ENCODE measurements at regions not wholly inside any gene's neighbourhood (a gene's known extent, or its start where the extent isn't known, plus 50 kb on each side); places are given as distances from the start of the nearest gene placed in this dataset.
"Not testable (repeated sequence)": the region's sequence is repeated elsewhere in the genome, so short reads cannot be mapped to it uniquely, and the experiment has no call there.

DNA sequence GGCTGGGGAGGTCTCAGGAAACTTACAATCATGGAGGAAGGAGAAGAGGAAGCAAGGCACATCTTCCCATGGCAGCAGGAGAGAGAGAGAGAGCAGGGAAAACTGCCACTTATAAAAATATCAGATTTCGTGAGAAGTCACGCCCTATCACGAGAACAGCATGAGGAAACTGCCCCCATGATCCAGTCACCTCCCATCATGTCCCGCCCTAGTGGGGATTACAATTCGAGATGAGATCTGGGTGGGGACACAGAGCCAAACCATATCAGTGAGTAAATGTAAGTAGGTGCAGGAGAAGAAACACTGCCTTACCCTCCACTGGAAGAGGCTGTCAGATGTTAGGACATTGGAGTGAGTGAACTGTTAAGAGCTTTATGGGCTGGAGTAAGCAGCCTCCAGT is 270.4 kb downstream of the TFAP2C start:
- Mint-ChIP-seq H3K9me3 (no peaks in the 10 kb centered on the region), H3K4me3 (no peak overlapping the region), H3K27ac (no peak overlapping the region), H3K27me3 (ENCODE audit: insufficient read depth) (no peaks in the 10 kb centered on the region), H3K4me1 (ENCODE audit: low read depth) (no peaks in the 10 kb centered on the region), H3K36me3 (ENCODE audit: low read depth) (peaks cover 1% of the 10 kb centered on the region)
- intact Hi-C loops (cut with micrococcal nuclease), result no loop called here
- DNase-seq (ENCODE audit: low spot score), result no peak

DNA sequence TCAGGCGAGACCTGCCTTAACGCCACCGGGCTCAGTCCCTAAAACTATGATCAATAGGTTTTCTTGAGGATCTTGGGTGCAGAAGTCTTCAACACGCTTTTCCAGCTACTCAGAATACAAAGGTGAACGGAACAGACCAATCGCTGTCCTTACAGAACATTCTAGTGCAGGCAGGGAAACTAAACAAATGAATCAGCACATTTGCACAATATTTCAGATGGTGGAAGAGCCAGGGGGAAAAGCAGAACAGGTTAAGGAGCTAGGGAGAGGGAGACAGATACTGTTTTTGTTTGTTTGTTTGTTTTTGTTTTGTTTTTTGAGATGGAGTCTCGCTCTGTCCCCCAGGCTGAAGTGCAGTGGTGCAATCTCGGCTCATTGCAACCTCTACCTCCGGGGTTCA is 271.1 kb downstream of the TFAP2C start:
- Mint-ChIP-seq H3K4me3 (no peak overlapping the region), H3K36me3 (ENCODE audit: low read depth) (no peaks in the 10 kb centered on the region), H3K27ac (no peak overlapping the region), H3K27me3 (ENCODE audit: insufficient read depth) (no peaks in the 10 kb centered on the region), H3K4me1 (ENCODE audit: low read depth) (no peaks in the 10 kb centered on the region), H3K9me3 (no peaks in the 10 kb centered on the region)
- no peak for DNase-seq (ENCODE audit: low spot score)
- intact Hi-C loops (cut with micrococcal nuclease), result no loop called here

DNA sequence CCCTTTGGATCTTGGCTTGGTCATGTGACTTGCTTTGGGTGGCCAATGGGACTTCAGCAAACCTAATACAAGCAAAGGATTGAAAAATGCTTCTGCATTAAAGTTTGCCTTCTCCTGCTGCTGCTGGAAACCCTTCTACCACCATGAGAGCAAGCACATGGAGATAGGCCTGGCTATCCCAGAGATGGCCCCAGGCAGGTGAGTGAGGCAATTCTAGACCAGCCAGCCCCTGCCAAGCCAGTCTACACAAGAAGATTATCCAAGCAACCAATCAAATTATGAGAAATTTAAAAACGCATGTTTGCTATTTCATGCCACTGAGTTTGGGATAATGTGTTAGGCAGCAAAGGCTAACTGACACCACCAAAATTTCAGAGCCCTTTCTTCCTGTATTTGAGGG is 274.3 kb downstream of the TFAP2C start:
- Mint-ChIP-seq H3K9me3 (no peaks in the 10 kb centered on the region), H3K36me3 (ENCODE audit: low read depth) (no peaks in the 10 kb centered on the region), H3K27me3 (ENCODE audit: insufficient read depth) (no peaks in the 10 kb centered on the region), H3K4me3 (no peak overlapping the region), H3K27ac (no peak overlapping the region), H3K4me1 (ENCODE audit: low read depth) (no peaks in the 10 kb centered on the region)
- no peak for DNase-seq (ENCODE audit: low spot score)
- intact Hi-C loops (cut with micrococcal nuclease), result no loop called here

DNA sequence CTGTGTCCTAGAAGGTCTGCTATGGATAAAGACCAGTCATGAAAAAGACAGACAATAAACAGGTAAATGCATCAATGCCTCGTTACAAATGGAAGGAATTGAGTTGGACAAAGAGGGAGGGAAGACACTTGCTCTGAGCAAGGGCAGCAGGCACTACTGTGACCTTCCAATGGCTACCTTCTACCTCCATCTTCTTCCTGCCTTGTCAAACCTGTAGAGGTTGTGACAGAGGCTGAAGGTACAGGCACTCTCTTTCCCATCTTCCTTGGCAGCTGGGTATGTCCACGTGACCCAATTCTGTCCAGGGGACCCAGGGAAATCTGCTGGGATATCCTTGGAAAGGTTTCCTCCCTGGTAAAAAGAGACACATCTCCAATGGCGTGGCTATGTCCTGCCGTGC is 274.8 kb downstream of the TFAP2C start:
- no peak overlapping the region for H3K4me3 Mint-ChIP-seq
- no peak overlapping the region for H3K27ac Mint-ChIP-seq
- no peaks in the 10 kb centered on the region for H3K36me3 Mint-ChIP-seq (ENCODE audit: low read depth)
- intact Hi-C loops (cut with micrococcal nuclease), result no loop called here
- no peaks in the 10 kb centered on the region for H3K27me3 Mint-ChIP-seq (ENCODE audit: insufficient read depth)
- H3K4me1 Mint-ChIP-seq (ENCODE audit: low read depth), result no peaks in the 10 kb centered on the region
- no peak for DNase-seq (ENCODE audit: low spot score)
- no peaks in the 10 kb centered on the region for H3K9me3 Mint-ChIP-seq

DNA sequence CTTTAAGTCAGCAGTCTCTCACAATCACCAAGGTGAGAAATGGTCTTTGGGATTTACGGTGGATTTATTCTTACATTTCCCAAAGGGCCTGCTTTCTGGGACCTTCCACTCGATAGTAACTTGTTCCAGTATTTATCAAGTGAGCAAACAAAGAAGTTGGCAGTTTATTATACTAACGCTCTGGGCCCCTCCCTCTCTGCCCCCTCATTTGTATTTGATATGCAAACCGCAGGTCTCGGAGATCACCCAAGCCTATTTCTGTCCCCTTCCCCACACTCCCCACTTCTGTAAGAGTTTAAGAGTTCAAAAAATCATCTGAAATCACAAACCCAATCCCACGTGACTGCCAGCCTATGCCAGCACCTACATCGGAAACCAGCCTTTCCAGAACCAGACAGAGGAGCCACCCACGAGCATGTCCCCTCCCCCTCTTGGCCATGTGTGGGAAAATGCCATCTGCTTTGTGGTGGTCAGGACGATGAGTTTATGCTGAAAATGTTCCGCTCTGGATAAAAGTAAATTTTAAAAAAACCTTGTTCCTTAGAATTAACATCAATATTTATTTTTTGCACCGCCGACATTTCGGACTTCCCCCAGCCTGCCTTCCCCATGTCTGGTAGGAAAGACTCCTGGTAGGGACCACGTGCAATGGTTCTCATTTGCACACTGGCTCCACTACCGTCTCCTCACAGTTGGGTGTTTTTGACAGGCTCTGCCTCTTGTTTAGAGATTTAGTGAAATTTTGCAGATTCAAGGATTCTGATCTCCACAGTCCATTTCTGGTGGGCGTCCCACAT is 281.0 kb downstream of the TFAP2C start:
- no peaks in the 10 kb centered on the region for H3K36me3 Mint-ChIP-seq (ENCODE audit: low read depth)
- intact Hi-C loops (cut with micrococcal nuclease), result no loop called here
- H3K4me3 Mint-ChIP-seq, result no peak overlapping the region
- H3K9me3 Mint-ChIP-seq, result no peaks in the 10 kb centered on the region
- DNase-seq (ENCODE audit: low spot score), result no peak
- no peak overlapping the region for H3K27ac Mint-ChIP-seq
- H3K27me3 Mint-ChIP-seq (ENCODE audit: insufficient read depth), result peaks cover 2% of the 10 kb centered on the region
- H3K4me1 Mint-ChIP-seq (ENCODE audit: low read depth), result no peaks in the 10 kb centered on the region

DNA sequence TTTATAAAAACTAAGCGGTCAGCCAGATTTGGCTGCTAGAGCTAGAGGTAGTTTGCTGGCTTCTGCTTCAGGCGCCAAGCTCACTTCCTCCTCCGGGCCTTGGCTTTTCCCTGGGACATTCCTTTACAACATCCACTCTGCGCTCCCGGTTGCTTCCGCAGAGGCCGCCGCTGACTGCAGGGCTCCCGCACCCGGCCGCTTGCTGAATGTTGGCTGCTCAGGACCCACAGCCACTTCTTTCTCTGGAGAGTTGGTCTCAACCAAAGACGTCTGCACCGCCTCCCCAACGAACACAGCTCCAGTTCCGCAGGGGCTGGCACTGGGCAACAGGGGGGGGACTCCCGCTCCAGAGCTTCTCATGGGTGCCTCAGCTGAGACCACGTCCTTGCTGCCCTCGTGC is 282.8 kb downstream of the TFAP2C start:
- H3K27me3 Mint-ChIP-seq (ENCODE audit: insufficient read depth), result peaks cover 2% of the 10 kb centered on the region
- no peaks in the 10 kb centered on the region for H3K9me3 Mint-ChIP-seq
- H3K4me1 Mint-ChIP-seq (ENCODE audit: low read depth), result no peaks in the 10 kb centered on the region
- no peak overlapping the region for H3K27ac Mint-ChIP-seq
- intact Hi-C loops (cut with micrococcal nuclease), result no loop called here
- H3K4me3 Mint-ChIP-seq, result no peak overlapping the region
- no peaks in the 10 kb centered on the region for H3K36me3 Mint-ChIP-seq (ENCODE audit: low read depth)
- DNase-seq (ENCODE audit: low spot score), result no peak

DNA sequence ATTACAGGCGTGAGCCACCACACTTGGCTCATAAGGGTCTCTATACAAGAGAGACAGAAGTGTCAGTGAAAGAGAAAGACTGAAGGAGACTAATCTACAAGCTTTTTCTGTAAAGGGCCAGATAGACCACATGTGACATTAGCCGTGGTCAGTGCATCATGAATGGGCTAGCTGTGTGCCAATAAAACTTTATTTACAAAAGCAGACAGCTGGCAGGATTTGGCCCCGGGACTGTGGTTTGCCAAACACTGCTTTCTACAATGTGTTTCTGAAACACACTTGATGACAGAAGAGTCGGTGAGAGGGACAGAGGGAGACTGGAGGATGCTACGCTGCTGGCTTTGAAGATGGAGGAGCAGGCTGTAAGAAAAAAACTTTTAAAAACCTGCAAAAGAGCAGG is 285.4 kb downstream of the TFAP2C start:
- Mint-ChIP-seq H3K27ac (no peak overlapping the region), H3K27me3 (ENCODE audit: insufficient read depth) (peaks cover 6% of the 10 kb centered on the region), H3K4me1 (ENCODE audit: low read depth) (no peaks in the 10 kb centered on the region), H3K9me3 (no peaks in the 10 kb centered on the region), H3K36me3 (ENCODE audit: low read depth) (no peaks in the 10 kb centered on the region), H3K4me3 (no peak overlapping the region)
- DNase-seq (ENCODE audit: low spot score), result no peak
- intact Hi-C loops (cut with micrococcal nuclease), result no loop called here

DNA sequence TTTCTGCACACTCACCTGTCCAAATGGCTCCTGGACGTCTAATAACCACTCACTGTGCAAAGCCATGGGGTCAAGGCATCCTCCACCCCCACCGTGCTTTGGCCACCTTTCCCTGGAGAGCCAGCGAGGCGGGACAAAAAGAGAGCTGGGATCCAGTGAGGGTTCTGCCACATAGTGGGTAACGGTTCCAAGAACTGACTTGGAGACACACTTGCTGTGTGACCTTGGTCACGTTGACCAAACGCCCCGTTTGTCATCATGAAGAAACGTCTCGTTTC is 287.2 kb downstream of the TFAP2C start:
- Mint-ChIP-seq H3K36me3 (ENCODE audit: low read depth) (no peaks in the 10 kb centered on the region), H3K9me3 (no peaks in the 10 kb centered on the region), H3K4me1 (ENCODE audit: low read depth) (no peaks in the 10 kb centered on the region), H3K27me3 (ENCODE audit: insufficient read depth) (peaks cover 9% of the 10 kb centered on the region), H3K4me3 (no peak overlapping the region), H3K27ac (no peak overlapping the region)
- no peak for DNase-seq (ENCODE audit: low spot score)
- intact Hi-C loops (cut with micrococcal nuclease), result no loop called here

DNA sequence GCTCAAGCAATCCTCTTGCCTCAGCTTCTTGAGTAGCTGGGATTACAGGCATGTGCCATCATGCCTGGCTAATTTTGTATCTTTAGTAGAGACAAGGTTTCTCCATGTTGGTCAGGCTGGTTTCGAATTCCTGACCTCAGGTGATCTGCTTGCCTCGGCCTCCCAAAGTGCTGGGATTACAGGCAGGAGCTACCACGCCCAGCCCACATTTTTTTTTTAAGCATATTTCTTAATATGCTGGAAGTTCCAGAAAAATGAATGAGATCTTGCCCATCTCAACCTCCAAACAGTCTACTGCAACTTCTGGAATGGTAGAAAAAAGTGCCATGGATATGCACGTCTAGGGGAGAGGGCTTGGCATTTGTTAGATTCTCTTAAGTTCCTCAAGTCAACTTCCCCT is 290.9 kb downstream of the TFAP2C start:
- not testable (repeated sequence) for H3K4me1 Mint-ChIP-seq (ENCODE audit: low read depth)

DNA sequence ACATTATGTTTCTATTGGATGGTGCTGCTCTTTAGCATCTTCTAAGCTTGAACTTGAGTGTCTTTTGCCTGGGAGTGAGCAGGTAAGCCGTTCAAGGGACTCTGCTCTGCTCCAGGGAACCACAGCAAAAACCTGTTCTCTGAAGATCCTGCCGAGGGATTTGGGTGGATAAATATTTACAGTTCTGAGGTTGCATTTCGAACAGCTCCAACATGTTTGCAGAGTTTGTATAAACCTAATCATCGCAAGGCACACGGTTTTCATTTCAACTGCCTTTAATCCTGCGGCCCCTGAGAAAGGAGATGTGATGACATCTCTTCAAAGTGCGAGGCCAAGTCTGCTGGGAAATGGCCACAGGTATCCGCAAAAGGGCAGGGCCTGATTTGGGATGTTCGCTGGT is 293.4 kb downstream of the TFAP2C start:
- Mint-ChIP-seq H3K9me3 (no peaks in the 10 kb centered on the region), H3K4me1 (ENCODE audit: low read depth) (no peaks in the 10 kb centered on the region), H3K27me3 (ENCODE audit: insufficient read depth) (peaks cover 52% of the 10 kb centered on the region), H3K4me3 (no peak overlapping the region), H3K27ac (no peak overlapping the region), H3K36me3 (ENCODE audit: low read depth) (peaks cover 1% of the 10 kb centered on the region)
- intact Hi-C loops (cut with micrococcal nuclease), result no loop called here
- no peak for DNase-seq (ENCODE audit: low spot score)

More for the DNA sequence above, 290.9 kb downstream of the TFAP2C start:
- DNase-seq (ENCODE audit: low spot score); H3K27ac Mint-ChIP-seq; H3K4me3 Mint-ChIP-seq; intact Hi-C loops (cut with micrococcal nuclease); H3K36me3 Mint-ChIP-seq (ENCODE audit: low read depth); H3K9me3 Mint-ChIP-seq: not testable (repeated sequence)
- H3K27me3 Mint-ChIP-seq (ENCODE audit: insufficient read depth), result peaks cover 32% of the 10 kb centered on the region

DNA sequence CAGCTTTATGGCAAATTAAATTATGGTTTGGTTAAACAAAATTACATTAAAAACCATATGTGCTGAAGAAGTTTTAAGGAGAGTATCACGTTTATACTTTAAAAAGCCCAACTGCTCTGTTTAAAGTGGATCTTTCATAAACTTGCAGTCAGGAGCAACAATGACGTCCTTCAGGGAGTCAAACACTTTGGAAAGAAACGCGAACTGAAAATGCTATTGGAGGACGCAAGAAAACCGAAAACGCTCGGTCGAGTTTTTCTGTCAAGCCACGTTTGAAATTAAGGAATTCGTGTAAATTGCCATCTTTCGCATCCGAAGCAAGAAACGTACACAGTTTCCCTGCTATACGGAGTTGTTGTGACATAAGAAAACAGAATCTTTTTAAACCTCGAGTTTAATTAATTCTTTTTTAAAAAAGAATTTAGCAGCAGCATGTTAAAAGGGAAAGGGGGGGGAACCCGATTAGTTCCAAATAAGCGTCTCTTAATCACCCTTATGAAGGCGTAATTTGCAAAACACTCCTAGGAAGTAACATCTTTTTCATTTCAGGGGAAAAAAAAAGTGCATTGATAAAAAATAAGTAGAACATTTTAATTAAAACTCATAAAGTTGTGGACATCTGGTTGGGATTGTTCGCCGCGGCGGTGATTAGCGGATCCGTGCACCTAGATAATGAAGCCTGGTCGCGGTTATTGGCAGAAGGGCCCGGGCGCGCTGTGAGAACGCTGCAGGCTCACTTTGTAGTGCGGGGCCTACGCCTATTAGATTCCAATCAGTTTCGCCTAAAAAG is 295.4 kb downstream of the TFAP2C start:
- Mint-ChIP-seq H3K36me3 (ENCODE audit: low read depth) (peaks cover 2% of the 10 kb centered on the region), H3K4me1 (ENCODE audit: low read depth) (no peaks in the 10 kb centered on the region), H3K27me3 (ENCODE audit: insufficient read depth) (peaks cover 65% of the 10 kb centered on the region), H3K4me3 (no peak overlapping the region), H3K27ac (no peak overlapping the region), H3K9me3 (no peaks in the 10 kb centered on the region)
- DNase-seq (ENCODE audit: low spot score), result no peak
- intact Hi-C loops (cut with micrococcal nuclease), result loop anchor here (2.0 kb wide), 1 partner anchor 290 kb away; no protein-coding TSS in a partner anchor

DNA sequence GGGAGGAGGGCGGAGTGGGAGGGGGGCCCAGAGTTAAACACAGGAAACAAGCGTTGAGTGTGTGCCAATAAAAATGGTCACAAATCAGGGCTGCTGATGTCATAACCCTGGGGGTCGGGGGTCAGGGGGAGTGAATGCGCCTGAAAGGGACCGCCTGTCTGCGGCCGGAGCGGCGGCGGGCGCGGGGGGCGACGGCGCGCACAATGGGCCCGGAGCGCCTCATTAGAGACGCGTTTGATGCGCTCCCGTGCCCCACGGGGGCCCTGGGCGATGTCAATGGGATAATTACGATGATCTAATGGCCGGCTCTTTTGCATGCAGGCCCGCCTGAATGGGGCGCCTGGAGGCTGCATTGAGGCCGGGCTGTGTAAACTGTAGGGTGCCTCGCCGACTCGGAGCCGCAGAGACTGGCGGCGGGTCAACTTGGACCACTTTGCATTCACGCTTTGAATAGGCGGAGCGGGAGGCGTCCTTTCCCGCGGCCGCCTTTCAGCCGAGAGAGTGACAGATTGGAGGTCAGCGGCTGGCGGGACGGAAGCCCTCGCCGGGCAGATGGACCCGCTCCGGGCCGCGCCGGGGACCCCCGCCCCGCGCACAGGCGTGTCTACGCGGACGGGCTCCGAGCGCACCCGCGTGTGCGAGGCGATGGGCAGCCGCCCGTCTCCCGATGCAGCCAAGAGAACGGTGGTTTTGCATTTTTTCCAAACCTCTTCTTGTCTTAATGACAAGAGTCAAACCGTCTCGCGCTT is 296.1 kb downstream of the TFAP2C start:
- H3K4me3 Mint-ChIP-seq, result no peak overlapping the region
- H3K36me3 Mint-ChIP-seq (ENCODE audit: low read depth), result peaks cover 2% of the 10 kb centered on the region
- peaks cover 71% of the 10 kb centered on the region for H3K27me3 Mint-ChIP-seq (ENCODE audit: insufficient read depth)
- no peak for DNase-seq (ENCODE audit: low spot score)
- H3K9me3 Mint-ChIP-seq, result no peaks in the 10 kb centered on the region
- H3K27ac Mint-ChIP-seq, result no peak overlapping the region
- intact Hi-C loops (cut with micrococcal nuclease), result loop anchor here (2.0 kb wide), 1 partner anchor 290 kb away; no protein-coding TSS in a partner anchor
- no peaks in the 10 kb centered on the region for H3K4me1 Mint-ChIP-seq (ENCODE audit: low read depth)

DNA sequence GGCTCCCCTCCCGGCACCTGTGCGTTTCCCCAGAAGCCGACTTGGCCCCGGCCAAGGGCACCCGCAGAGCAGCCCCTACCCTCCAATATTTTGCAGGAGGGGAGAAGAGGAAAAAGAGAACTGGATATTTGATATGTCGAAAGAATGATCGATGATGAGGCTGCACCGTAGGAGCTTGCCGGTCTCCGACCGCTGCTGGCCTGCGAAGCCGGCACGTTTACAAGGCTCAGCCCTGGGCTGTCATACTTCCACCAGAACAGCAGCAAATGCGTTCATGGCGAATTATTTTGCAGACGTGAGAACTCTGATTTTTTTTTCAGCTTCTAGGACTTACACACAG is 296.7 kb downstream of the TFAP2C start:
- Mint-ChIP-seq H3K9me3 (no peaks in the 10 kb centered on the region), H3K27me3 (ENCODE audit: insufficient read depth) (peaks cover 69% of the 10 kb centered on the region), H3K4me3 (no peak overlapping the region), H3K36me3 (ENCODE audit: low read depth) (peaks cover 2% of the 10 kb centered on the region), H3K27ac (no peak overlapping the region), H3K4me1 (ENCODE audit: low read depth) (no peaks in the 10 kb centered on the region)
- no peak for DNase-seq (ENCODE audit: low spot score)
- intact Hi-C loops (cut with micrococcal nuclease), result loop anchor here (2.0 kb wide), 2 partner anchors 291 to 297 kb away; partner anchors contain the start of gene TFAP2C

Data from activated T-helper 1 cell treated with anti-CD3 and anti-CD28 coated beads, Interleukin-12 subunit alpha, Interleukin-12 subunit beta, Interleukin-2, Interleukin-4 antibody, amounts not matched to agents 30 ng/mL and 10 ng/mL and 1 ng/mL, durations not matched to agents 14 hours and 24 hours and 36 hours (primary cell).